Kidney epithelial cell (primary cell): ENCODE measurements at regions not wholly inside any gene's neighbourhood (a gene's known extent, or its start where the extent isn't known, plus 50 kb on each side); places are given as distances from the start of the nearest gene placed in this dataset.

ENCODE experiments used
- DNase-seq: peaks from one replicate; pipeline ENCODE4 v3.0.0-alpha.2; 2010; ENCODE audit warnings: low read depth
- H3K27me3 ChIP-seq: 2 replicates; pipeline ENCODE4 v1.6.0; 2011; ENCODE audit warnings: low read length; ENCODE audit not compliant: control insufficient read depth, insufficient read depth
- H3K36me3 ChIP-seq: 2 replicates; pipeline ENCODE4 v1.5.1; 2011; ENCODE audit warnings: low read length; ENCODE audit not compliant: control insufficient read depth, insufficient read depth
- H3K4me3 ChIP-seq: 2 replicates; pipeline ENCODE4 v1.5.1; 2011; ENCODE audit warnings: low read depth, mild to moderate bottlenecking, control low read depth, low read length
- CTCF ChIP-seq: IDR thresholded peaks from 2 replicates; pipeline ENCODE4 v1.5.1; 2011; ENCODE audit warnings: mild to moderate bottlenecking, moderate library complexity, low read length, control low read depth, inconsistent platforms; ENCODE audit not compliant: insufficient read depth, poor library complexity, severe bottlenecking

GRCh38 chr1:230572121-230573105, 69.9 kb upstream of the COG2 start:
- H3K27me3 ChIP-seq, result no peaks in the 10 kb centered on the region
- H3K36me3 ChIP-seq, result no peaks in the 10 kb centered on the region
- peak; percentile 52 for DNase-seq
- no peak for TF ChIP-seq CTCF
- no peak overlapping the region for H3K4me3 ChIP-seq

- TF ChIP-seq CTCF, result no peak
- Histone ChIP-seq H3K27me3 (no peaks in the 10 kb centered on the region), H3K4me3 (no peak overlapping the region), H3K36me3 (no peaks in the 10 kb centered on the region)
- no peak for DNase-seq
Measured at GRCh38 chr1:230570724-230571360, 71.4 kb upstream of the COG2 start.

- Histone ChIP-seq H3K27me3 (no peaks in the 10 kb centered on the region), H3K4me3 (no peak overlapping the region), H3K36me3 (no peaks in the 10 kb centered on the region)
- no peak for TF ChIP-seq CTCF
- no peak for DNase-seq
Measured at GRCh38 chr1:230569201-230569600, 73.1 kb upstream of the COG2 start.

- no peak for TF ChIP-seq CTCF
- no peak overlapping the region for H3K4me3 ChIP-seq
- no peaks in the 10 kb centered on the region for H3K27me3 ChIP-seq
- no peak for DNase-seq
- no peaks in the 10 kb centered on the region for H3K36me3 ChIP-seq
Measured at GRCh38 chr1:230568676-230569075, 73.6 kb upstream of the COG2 start.

GRCh38 chr1:230568008-230568407, 74.3 kb upstream of the COG2 start:
- H3K4me3 ChIP-seq, result no peak overlapping the region
- TF ChIP-seq CTCF, result peak; percentile 59
- no peaks in the 10 kb centered on the region for H3K27me3 ChIP-seq
- H3K36me3 ChIP-seq, result no peaks in the 10 kb centered on the region
- DNase-seq, result no peak
